RPMI7951 (cell line): ENCODE measurements at regions not wholly inside any gene's neighbourhood (a gene's known extent, or its start where the extent isn't known, plus 50 kb on each side); places are given as distances from the start of the nearest gene placed in this dataset.
A peak's percentile ranks its signal among the peaks of the same experiment; 100 is the strongest.

Experiments used
- DNase-seq: peaks from one replicate; pipeline ENCODE4 v3.0.0-alpha.2; 2012; ENCODE audit warnings: low read depth

DNA sequence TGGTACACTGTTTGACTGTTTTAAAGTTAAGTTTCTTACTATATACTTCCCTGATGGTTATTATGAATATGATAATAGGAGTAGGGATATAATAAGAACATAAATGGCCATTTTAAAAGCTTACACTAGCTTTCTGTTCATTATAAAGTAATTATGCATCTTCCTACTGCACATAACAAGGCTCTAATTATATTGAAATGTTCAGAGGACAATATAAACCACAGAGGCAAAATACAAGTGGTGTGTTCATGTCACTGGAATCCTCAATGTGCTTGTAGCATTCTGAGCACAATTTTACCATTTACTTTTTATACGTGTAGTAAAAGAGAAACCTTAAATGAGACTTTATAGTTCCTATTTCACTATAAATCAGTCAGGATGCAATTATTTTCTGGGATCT, 268.3 kb downstream of the TMA16 start:
- DNase-seq, result no peak

DNA sequence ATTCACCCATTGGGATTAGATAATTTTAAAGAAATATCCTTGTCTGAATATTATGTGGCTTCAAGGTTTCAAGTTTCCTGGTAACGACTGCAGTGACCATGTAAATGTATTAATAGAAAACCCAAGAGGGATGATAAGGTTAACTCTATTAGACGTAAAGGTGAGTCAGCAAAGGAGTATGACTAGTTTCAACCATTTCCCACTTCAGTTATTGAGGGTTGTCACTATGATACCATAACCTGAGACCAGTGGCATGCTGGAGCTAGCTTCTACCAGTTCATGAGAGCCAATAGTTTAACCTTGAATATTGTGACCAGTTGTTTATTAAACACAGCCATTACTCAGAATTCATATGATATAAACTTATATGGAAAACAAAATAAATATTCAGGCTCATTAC, 270.1 kb downstream of the TMA16 start:
- no peak for DNase-seq

GRCh38 chr4:163768014-163768413, 273.5 kb downstream of the TMA16 start:
- DNase-seq, result no peak

- DNase-seq, result no peak
Observed at GRCh38 chr4:163772238-163772637, 277.7 kb downstream of the TMA16 start.

GRCh38 chr4:163773940-163774339, 279.4 kb downstream of the TMA16 start:
- no peak for DNase-seq

GRCh38 chr4:163776957-163777356, 282.5 kb downstream of the TMA16 start:
- no peak for DNase-seq

- no peak for DNase-seq
Observed at GRCh38 chr4:163781726-163782125, 287.2 kb downstream of the TMA16 start.

DNA sequence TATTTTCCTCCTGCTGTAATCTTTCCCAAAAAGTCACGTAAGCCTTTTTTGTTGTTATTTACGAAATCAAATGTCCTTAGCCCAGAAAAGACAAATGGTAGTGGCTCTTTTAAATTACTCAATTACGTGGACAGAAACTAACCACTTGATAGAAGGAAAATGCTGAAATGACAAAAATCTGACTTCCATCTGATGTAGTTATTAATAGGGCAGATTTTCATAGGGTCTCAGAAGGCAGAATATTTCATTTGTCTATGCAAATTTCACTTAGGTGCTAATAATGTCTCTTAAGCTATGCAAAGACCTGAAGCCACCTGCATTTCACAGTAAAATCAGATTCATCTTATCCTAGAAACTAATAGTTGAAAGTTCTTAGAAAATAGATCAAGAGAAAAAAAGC, 295.7 kb downstream of the TMA16 start:
- DNase-seq, result no peak

GRCh38 chr4:163795885-163796284, 301.4 kb downstream of the TMA16 start:
- peak; percentile 1 for DNase-seq

DNA sequence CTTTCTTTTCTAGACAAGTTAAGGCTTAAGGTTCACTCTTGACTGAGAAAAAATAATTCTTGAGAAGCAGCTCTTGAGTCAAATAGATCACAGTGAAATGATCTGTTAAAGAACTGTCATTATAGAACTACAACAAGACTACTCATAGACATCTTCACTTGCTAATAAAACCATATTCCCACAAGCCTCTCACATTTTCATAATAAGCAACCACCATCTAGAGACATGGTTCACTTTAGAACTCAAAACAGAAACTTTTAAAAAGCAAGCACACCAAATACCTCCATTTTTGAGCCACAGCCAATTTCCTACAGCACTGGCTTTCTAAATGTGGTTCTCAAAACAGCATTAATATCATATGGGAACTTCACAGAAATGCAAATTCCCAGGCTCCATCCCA, 309.5 kb downstream of the TMA16 start:
- no peak for DNase-seq

DNA sequence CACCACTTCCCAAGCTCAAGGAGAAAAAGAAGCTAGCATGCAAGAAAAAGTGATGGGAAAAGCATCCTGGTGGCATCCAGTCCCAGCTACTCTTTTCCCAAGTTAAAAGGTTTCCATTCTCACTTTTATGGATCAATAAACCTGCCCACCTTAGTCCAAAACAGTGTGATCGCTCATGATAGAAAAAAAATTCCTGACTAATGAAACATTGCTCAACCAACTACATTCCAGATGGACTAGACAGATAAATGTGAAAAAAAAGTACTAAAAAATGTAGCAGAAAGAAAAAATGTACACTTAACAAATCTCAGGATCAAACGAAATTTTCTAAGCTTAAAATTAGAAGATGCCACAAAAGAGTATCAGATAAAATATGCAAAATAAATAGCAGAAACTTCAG, 312.2 kb downstream of the TMA16 start:
- DNase-seq, result no peak

- DNase-seq, result no peak
Observed at GRCh38 chr4:163808011-163808410, 313.5 kb downstream of the TMA16 start.

GRCh38 chr4:163810755-163811154, 316.3 kb downstream of the TMA16 start:
- DNase-seq, result no peak

- no peak for DNase-seq
Observed at GRCh38 chr4:163815776-163816175, 321.3 kb downstream of the TMA16 start.

- DNase-seq, result no peak
Observed at GRCh38 chr4:163816494-163816893, 322.0 kb downstream of the TMA16 start.

DNA sequence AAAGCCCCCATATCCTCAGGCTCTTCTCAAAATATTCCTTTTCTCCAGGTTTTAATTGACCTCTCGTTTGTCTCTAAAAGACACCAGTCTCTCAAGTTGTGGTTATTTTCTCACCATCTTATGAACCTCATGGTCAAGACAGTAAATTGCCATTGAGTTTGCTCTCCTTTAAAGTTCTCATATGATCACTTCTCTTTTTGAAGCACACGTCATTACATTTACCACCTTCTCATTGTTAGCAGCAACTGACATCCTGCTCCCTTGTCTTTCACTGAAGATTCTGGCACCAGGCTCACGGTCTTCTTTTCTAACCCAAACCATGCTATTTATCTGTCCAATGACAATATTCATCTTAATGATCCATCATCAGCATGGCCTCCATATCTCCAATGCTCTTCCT, 324.2 kb downstream of the TMA16 start:
- DNase-seq, result no peak

DNA sequence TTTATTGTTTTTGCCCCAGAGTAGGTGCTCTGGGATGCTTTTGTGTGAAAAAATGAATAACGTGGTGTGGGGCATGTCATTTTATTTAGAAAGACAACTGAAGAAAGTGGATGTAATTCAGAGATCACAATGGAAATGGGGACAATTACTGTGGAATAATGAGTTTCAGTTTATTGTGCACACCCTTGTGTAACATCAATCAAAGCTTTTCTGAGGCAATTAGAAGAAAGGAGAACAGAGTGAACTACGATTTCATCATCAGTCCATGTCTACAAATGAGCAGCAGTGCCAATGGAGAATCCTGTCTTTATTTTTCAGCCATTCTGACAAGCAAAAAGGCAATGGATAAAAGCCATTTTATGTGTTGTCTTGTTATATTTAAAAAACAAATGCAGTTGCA, 339.2 kb downstream of the TMA16 start:
- DNase-seq, result no peak

DNA sequence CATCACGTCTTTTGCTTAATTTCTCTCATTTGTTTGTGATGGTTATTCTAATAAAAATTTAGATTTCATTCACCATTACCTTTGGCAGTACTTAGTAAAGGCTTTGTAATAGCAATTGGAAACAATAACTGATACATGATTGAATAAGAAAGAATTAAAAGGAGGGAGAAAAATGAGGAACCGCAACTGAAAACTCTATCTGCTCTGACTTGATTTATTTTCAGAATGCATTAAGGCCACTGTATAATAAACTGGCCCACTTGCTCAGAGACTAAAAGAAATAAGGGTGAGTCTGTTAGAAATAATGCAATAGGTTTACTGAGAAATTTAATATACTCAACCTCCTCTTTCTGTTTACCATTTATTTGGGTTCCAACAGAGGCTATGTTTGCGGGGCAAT, 351.5 kb downstream of the TMA16 start:
- no peak for DNase-seq

DNA sequence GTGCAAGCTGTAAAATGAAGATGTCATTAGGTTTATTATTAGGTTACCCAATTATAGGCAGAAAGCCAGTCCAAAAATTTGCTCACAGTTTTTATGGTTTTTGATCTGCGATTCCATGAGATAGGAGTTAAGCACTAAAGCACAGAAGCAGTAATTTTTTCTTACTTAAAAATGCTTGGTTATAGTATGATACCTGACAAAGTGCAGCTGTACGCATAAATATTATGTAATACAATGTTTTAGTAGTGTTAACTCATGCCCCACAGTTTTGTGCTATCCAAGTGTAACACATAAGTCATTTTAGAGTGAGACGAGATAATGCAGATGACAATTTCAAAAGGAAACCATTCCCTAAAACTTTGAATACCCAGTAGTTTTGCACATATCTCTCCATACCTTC, 357.8 kb downstream of the TMA16 start:
- DNase-seq, result no peak

GRCh38 chr4:163857903-163858302, 363.4 kb downstream of the TMA16 start:
- DNase-seq, result no peak

- DNase-seq, result no peak
Observed at GRCh38 chr4:163858515-163858914, 364.0 kb downstream of the TMA16 start.

GRCh38 chr4:163863082-163863481, 368.6 kb downstream of the TMA16 start:
- no peak for DNase-seq

DNA sequence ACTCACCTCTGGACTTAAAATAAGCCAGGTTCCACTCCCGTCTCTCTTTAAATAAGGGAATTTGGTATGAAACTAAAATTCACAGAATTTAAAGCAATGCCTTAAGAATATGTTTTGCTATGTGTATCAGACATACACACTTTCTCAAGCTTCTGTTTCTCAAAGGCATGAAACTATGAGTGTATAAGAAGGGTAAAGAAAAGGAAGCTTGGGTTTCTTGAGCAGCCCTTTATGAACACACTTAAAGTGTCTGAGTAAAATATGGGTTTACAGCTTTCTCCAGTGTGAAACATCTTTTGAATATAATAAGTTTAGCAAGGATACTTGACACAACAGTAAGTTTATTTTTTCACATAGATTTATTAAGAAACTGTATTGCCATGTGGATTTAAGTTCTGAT, 370.5 kb downstream of the TMA16 start:
- DNase-seq, result no peak

DNA sequence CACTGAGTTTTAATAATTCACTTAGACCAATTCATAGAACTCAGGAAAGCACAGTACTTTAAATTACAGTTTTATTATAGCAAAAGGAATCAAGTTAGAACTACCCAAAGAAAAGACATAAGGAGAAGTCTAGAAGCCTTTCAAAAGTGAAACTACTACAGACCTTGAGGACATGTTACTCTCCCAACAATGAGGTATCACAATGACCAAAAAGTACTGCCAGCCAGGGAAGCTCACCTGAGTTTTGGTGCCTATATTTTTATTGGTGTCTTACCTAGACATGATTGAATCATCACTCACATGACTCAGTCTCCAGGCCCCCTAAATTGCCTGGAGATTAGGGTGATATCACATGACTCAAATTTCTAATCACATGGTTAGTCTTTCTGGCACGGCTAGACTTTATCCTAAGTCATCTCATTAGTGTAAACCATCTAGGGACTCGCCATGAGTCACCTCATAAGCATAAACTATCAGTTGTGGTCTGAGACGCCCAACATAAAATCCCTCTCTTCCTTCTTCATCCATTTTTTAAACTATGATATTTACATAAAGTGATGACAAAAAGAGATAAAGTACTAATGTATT, 372.3 kb downstream of the TMA16 start:
- DNase-seq, result peak; percentile 1

- no peak for DNase-seq
Observed at GRCh38 chr4:163868445-163868844, 374.0 kb downstream of the TMA16 start.
